ENCODE measurements at regions not wholly inside any gene's neighbourhood (a gene's known extent, or its start where the extent isn't known, plus 50 kb on each side); places are given as distances from the start of the nearest gene placed in this dataset.

- in situ Hi-C loops (cut with HindIII; ENCODE audit: low sequenced_read_pairs) = no loop called here
- no peak for TF ChIP-seq CTCF (IDR thresholded peaks at IDR 0.05; ENCODE audit: low read depth, low read length, missing control alignments)
- no peak overlapping the region for H3K4me3 ChIP-seq (ENCODE audit: low read depth, low read length)
- DNase-seq (ENCODE audit: low read depth) = no peak
These were observed 168.9 kb upstream of the SALL3 start for GRCh38 chr18:78810706-78811105.

GRCh38 chr18:78812067-78812466 is 167.6 kb upstream of the SALL3 start:
- TF ChIP-seq CTCF (IDR thresholded peaks at IDR 0.05; ENCODE audit: low read depth, low read length, missing control alignments) = no peak
- no peak for DNase-seq (ENCODE audit: low read depth)
- H3K4me3 ChIP-seq (ENCODE audit: low read depth, low read length) = no peak overlapping the region
- in situ Hi-C loops (cut with HindIII; ENCODE audit: low sequenced_read_pairs) = no loop called here

- TF ChIP-seq CTCF (IDR thresholded peaks at IDR 0.05; ENCODE audit: low read depth, low read length, missing control alignments) = no peak
- H3K4me3 ChIP-seq (ENCODE audit: low read depth, low read length) = no peak overlapping the region
- in situ Hi-C loops (cut with HindIII; ENCODE audit: low sequenced_read_pairs) = no loop called here
- DNase-seq (ENCODE audit: low read depth) = no peak
These were observed 166.5 kb upstream of the SALL3 start for GRCh38 chr18:78813156-78813555.

GRCh38 chr18:78813936-78814710 is 165.5 kb upstream of the SALL3 start:
- TF ChIP-seq CTCF (IDR thresholded peaks at IDR 0.05; ENCODE audit: low read depth, low read length, missing control alignments) = no peak
- no peak for DNase-seq (ENCODE audit: low read depth)
- in situ Hi-C loops (cut with HindIII; ENCODE audit: low sequenced_read_pairs) = no loop called here
- no peak overlapping the region for H3K4me3 ChIP-seq (ENCODE audit: low read depth, low read length)

- in situ Hi-C loops (cut with HindIII; ENCODE audit: low sequenced_read_pairs) = no loop called here
- no peak for DNase-seq (ENCODE audit: low read depth)
- no peak for TF ChIP-seq CTCF (IDR thresholded peaks at IDR 0.05; ENCODE audit: low read depth, low read length, missing control alignments)
- no peak overlapping the region for H3K4me3 ChIP-seq (ENCODE audit: low read depth, low read length)
These were observed 164.9 kb upstream of the SALL3 start for GRCh38 chr18:78814766-78815165.

- in situ Hi-C loops (cut with HindIII; ENCODE audit: low sequenced_read_pairs) = no loop called here
- TF ChIP-seq CTCF (IDR thresholded peaks at IDR 0.05; ENCODE audit: low read depth, low read length, missing control alignments) = no peak
These were observed 163.5 kb upstream of the SALL3 start for GRCh38 chr18:78816114-78816513.

More at GRCh38 chr18:78816114-78816513, 163.5 kb upstream of the SALL3 start:
- H3K4me3 ChIP-seq (ENCODE audit: low read depth, low read length) = no peak overlapping the region
- DNase-seq (ENCODE audit: low read depth) = no peak

All from astrocyte of the cerebellum (primary cell).